Liver (tissue), 3 donors: ENCODE measurements at regions not wholly inside any gene's neighbourhood (a gene's known extent, or its start where the extent isn't known, plus 50 kb on each side); places are given as distances from the start of the nearest gene placed in this dataset.

Experiments
- JUND ChIP-seq, 2 donors: IDR thresholded peaks; 2 replicates each; pipeline ENCODE4 v1.6.1; 2016; ENCODE audit warnings: antibody characterized with exemption in 2 of 2
- SP1 ChIP-seq: IDR thresholded peaks from 2 replicates; pipeline ENCODE4 v1.6.1; 2018; ENCODE audit warnings: antibody characterized with exemption, mild to moderate bottlenecking
- TAF1 ChIP-seq: conservative IDR thresholded peaks from 2 replicates; pipeline ENCODE4 v1.6.1; 2016; ENCODE audit warnings: antibody characterized with exemption, mild to moderate bottlenecking
- YY1 ChIP-seq: IDR thresholded peaks from 2 replicates; pipeline ENCODE4 v1.6.1; 2016; ENCODE audit warnings: antibody characterized with exemption, mild to moderate bottlenecking
- TF ChIP-seq, protein P1 (sequence below): fragments of 150-350 bp; IDR thresholded peaks from 2 replicates; pipeline ENCODE4 v1.5.1; 2017; ENCODE audit warnings: improper control_type of control experiment, low read depth, low read length; ENCODE audit not compliant: missing input control
- TF ChIP-seq, protein P2 (sequence below): IDR thresholded peaks from 2 replicates; pipeline ENCODE4 v1.6.1; 2016; ENCODE audit warnings: antibody characterized with exemption
- TF ChIP-seq, protein P3 (sequence below): IDR thresholded peaks from 2 replicates; pipeline ENCODE4 v1.6.1; 2016; ENCODE audit warnings: antibody characterized with exemption, mild to moderate bottlenecking
- TF ChIP-seq, protein P4 (sequence below): IDR thresholded peaks from 2 replicates; pipeline ENCODE4 v1.6.1; 2016; ENCODE audit warnings: antibody characterized with exemption
- donor health status: healthy.
- donor health status: healthy.

DNA sequence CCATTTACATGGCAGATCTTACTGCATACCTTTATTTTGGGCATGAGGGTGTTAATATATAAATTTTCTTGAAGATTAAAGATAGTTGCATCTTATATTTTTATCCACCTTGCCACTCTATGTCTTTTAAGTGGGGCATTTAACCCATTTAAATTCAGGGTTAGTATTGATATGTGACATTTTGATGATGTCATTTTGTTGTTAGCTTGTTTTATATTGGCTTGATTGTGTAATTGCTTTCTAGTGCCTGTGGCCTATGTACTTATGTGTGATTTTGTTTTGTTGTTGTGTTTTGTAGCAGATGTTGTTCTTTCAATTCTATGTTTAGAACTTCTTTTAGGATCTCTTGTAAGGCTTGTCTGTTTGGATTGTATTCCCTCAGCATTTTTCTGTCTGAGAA, 939.9 kb upstream of the CDH9 start:
- TF ChIP-seq YY1, result no peak
- TF ChIP-seq TAF1, result no peak
- TF ChIP-seq, protein P1, sequence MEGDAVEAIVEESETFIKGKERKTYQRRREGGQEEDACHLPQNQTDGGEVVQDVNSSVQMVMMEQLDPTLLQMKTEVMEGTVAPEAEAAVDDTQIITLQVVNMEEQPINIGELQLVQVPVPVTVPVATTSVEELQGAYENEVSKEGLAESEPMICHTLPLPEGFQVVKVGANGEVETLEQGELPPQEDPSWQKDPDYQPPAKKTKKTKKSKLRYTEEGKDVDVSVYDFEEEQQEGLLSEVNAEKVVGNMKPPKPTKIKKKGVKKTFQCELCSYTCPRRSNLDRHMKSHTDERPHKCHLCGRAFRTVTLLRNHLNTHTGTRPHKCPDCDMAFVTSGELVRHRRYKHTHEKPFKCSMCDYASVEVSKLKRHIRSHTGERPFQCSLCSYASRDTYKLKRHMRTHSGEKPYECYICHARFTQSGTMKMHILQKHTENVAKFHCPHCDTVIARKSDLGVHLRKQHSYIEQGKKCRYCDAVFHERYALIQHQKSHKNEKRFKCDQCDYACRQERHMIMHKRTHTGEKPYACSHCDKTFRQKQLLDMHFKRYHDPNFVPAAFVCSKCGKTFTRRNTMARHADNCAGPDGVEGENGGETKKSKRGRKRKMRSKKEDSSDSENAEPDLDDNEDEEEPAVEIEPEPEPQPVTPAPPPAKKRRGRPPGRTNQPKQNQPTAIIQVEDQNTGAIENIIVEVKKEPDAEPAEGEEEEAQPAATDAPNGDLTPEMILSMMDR, result no peak
- TF ChIP-seq, protein P2, sequence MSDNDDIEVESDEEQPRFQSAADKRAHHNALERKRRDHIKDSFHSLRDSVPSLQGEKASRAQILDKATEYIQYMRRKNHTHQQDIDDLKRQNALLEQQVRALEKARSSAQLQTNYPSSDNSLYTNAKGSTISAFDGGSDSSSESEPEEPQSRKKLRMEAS, result no peak
- TF ChIP-seq, protein P3, sequence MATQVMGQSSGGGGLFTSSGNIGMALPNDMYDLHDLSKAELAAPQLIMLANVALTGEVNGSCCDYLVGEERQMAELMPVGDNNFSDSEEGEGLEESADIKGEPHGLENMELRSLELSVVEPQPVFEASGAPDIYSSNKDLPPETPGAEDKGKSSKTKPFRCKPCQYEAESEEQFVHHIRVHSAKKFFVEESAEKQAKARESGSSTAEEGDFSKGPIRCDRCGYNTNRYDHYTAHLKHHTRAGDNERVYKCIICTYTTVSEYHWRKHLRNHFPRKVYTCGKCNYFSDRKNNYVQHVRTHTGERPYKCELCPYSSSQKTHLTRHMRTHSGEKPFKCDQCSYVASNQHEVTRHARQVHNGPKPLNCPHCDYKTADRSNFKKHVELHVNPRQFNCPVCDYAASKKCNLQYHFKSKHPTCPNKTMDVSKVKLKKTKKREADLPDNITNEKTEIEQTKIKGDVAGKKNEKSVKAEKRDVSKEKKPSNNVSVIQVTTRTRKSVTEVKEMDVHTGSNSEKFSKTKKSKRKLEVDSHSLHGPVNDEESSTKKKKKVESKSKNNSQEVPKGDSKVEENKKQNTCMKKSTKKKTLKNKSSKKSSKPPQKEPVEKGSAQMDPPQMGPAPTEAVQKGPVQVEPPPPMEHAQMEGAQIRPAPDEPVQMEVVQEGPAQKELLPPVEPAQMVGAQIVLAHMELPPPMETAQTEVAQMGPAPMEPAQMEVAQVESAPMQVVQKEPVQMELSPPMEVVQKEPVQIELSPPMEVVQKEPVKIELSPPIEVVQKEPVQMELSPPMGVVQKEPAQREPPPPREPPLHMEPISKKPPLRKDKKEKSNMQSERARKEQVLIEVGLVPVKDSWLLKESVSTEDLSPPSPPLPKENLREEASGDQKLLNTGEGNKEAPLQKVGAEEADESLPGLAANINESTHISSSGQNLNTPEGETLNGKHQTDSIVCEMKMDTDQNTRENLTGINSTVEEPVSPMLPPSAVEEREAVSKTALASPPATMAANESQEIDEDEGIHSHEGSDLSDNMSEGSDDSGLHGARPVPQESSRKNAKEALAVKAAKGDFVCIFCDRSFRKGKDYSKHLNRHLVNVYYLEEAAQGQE, result no peak
- TF ChIP-seq JUND (IDR thresholded peaks at IDR 0.05), result no peak
- TF ChIP-seq SP1, result no peak
- TF ChIP-seq, protein P4, sequence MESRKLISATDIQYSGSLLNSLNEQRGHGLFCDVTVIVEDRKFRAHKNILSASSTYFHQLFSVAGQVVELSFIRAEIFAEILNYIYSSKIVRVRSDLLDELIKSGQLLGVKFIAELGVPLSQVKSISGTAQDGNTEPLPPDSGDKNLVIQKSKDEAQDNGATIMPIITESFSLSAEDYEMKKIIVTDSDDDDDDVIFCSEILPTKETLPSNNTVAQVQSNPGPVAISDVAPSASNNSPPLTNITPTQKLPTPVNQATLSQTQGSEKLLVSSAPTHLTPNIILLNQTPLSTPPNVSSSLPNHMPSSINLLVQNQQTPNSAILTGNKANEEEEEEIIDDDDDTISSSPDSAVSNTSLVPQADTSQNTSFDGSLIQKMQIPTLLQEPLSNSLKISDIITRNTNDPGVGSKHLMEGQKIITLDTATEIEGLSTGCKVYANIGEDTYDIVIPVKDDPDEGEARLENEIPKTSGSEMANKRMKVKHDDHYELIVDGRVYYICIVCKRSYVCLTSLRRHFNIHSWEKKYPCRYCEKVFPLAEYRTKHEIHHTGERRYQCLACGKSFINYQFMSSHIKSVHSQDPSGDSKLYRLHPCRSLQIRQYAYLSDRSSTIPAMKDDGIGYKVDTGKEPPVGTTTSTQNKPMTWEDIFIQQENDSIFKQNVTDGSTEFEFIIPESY, result no peak
